HepG2 (cell line): ENCODE measurements at regions not wholly inside any gene's neighbourhood (a gene's known extent, or its start where the extent isn't known, plus 50 kb on each side); places are given as distances from the start of the nearest gene placed in this dataset.

Source experiments
- ATAC-seq: fragments of 200-7000 bp; cut with Tn5 transposase; 3 replicates; pipeline ENCODE4 v1.9.1; 2020; ENCODE audit warnings: mild to moderate bottlenecking, moderate library complexity
- BruUV-seq: library from RNA; stranded (reverse); fragments of 400-500 nt; replicated peaks from 2 replicates; lab custom pipeline; 2021; lab: Mats Ljungman, UMichigan
- CTCF ChIA-PET: fragments of 300-600 bp; formaldehyde crosslinking; extraction: SDS; loops from one replicate; lab custom pipeline; 2021; ENCODE audit warnings: low total read pairs, inconsistent platforms, low intra/inter-chr PET ratio; lab: Yijun Ruan, JAX
- POLR2A ChIA-PET: fragments of 350-600 bp; sonication (Branson Sonifier 250); formaldehyde crosslinking; loops from one replicate; lab custom pipeline; 2020; ENCODE audit warnings: antibody characterized with exemption, inconsistent platforms; lab: Yijun Ruan, JAX
- DNase-seq: peaks from one replicate; pipeline ENCODE4 v3.0.0-alpha.2; 2015; ENCODE audit warnings: low spot score
- FAIRE-seq: peaks from 3 replicates; lab custom pipeline; 2011; peaks lifted over from hg19 to GRCh38; lab: Jason Lieb, UNC
- H2AFZ ChIP-seq: one replicate; pipeline ENCODE4 v1.6.1; 2011; ENCODE audit warnings: low read length, inconsistent platforms
- H3K27ac ChIP-seq: fragments of 300-600 bp; 3 replicates; pipeline ENCODE4 v1.8.0; 2011; ENCODE audit warnings: mixed run types, mild to moderate bottlenecking, mixed read lengths, low read length, inconsistent platforms; ENCODE audit not compliant: insufficient read depth; ENCODE audit errors: extremely low read length
- H3K27me3 ChIP-seq, 2 experiments: fragments of 200-600 bp in 1 of 2; 2 replicates in 1 of 2; 3 replicates in 1 of 2; pipeline versions ENCODE4 v1.6.0 to v1.8.0; 2011; ENCODE audit warnings: low read length in 2 of 2, mild to moderate bottlenecking in 2 of 2, moderate library complexity in 2 of 2, inconsistent platforms in 1 of 2; ENCODE audit not compliant: insufficient read depth in 2 of 2, control insufficient read depth in 1 of 2
- H3K36me3 ChIP-seq, 2 experiments: fragments of 200-600 bp in 1 of 2; replicated peaks in 1 of 2; 2 replicates in 1 of 2; 3 replicates in 1 of 2; pipeline versions ENCODE4 v1.5.1 to v1.8.0; 2011; ENCODE audit warnings: low read length in 2 of 2, inconsistent platforms in 1 of 2; ENCODE audit not compliant: insufficient read depth in 2 of 2, control insufficient read depth in 1 of 2
- H3K4me1 ChIP-seq: 2 replicates; pipeline ENCODE4 v1.5.1; 2012; ENCODE audit warnings: low read length, inconsistent platforms; ENCODE audit not compliant: insufficient read depth
- H3K4me2 ChIP-seq: 2 replicates; pipeline ENCODE4 v1.6.0; 2011; ENCODE audit warnings: low read depth, low read length, inconsistent platforms
- H3K4me3 ChIP-seq, 3 experiments: fragments of 200-600 bp in 1 of 3; sonication (generic), shearing (Covaris generic) in 1 of 3; replicated peaks in 1 of 3; 2 replicates each; pipeline ENCODE4 v1.5.1; 2011 to 2016; ENCODE audit warnings: low read length in 3 of 3, inconsistent platforms in 2 of 3, low read depth in 2 of 3, mild to moderate bottlenecking in 2 of 3, control low read depth in 1 of 3, mixed read lengths in 1 of 3; ENCODE audit not compliant: insufficient read depth in 1 of 3
- H3K79me2 ChIP-seq: one replicate; pipeline ENCODE4 v1.6.1; 2011; ENCODE audit warnings: low read length, inconsistent platforms; ENCODE audit not compliant: insufficient read depth
- H3K9ac ChIP-seq: 2 replicates; pipeline ENCODE4 v1.6.0; 2011; ENCODE audit warnings: mild to moderate bottlenecking, low read depth, low read length, inconsistent platforms; ENCODE audit not compliant: insufficient read depth
- H3K9me3 ChIP-seq: 2 replicates; pipeline ENCODE4 v1.5.1; 2012; ENCODE audit warnings: mild to moderate bottlenecking, low read length
- H4K20me1 ChIP-seq: 2 replicates; pipeline ENCODE4 v1.6.0; 2011; ENCODE audit warnings: inconsistent platforms, mild to moderate bottlenecking, low read length, moderate library complexity; ENCODE audit not compliant: insufficient read depth
- CBX5 ChIP-seq: sonication (generic); formaldehyde crosslinking; IDR thresholded peaks from 2 replicates; pipeline ENCODE4 v1.4.0; 2020; ENCODE audit warnings: missing genetic modification reagents, borderline replicate concordance
- KDM1A ChIP-seq: IDR thresholded peaks from 2 replicates; pipeline ENCODE4 v1.6.1; 2016; ENCODE audit warnings: missing compliant biosample characterization
- MZF1 ChIP-seq: sonication (generic); formaldehyde crosslinking; IDR thresholded peaks from 2 replicates; pipeline ENCODE4 v1.8.1; 2023; ENCODE audit warnings: mild to moderate bottlenecking, missing genetic modification reagents, borderline replicate concordance
- REXO4 ChIP-seq: sonication (generic); formaldehyde crosslinking; IDR thresholded peaks from 2 replicates; pipeline ENCODE4 v1.8.0; 2022; ENCODE audit warnings: missing genetic modification reagents, mild to moderate bottlenecking, borderline replicate concordance
- SALL1 ChIP-seq: sonication (generic); formaldehyde crosslinking; IDR thresholded peaks from 2 replicates; pipeline ENCODE4 v1.8.0; 2022; ENCODE audit warnings: mild to moderate bottlenecking, missing genetic modification reagents
- ZNF644 ChIP-seq: IDR thresholded peaks from 2 replicates; pipeline ENCODE4 v1.6.1; 2016; ENCODE audit warnings: low read depth
- WGBS: methylation state at CpG from one replicate; pipeline ENCODE4 v1.1.6; 2017; ENCODE audit warnings: low lambda C conversion rate; 5-methylcytosine and 5-hydroxymethylcytosine counted together
- in situ Hi-C: cut with HindIII; loops from 2 replicates; pipeline ENCODE4 v1.10.0; 2017; ENCODE audit warnings: low pct_unique_long_range_greater_than_20kb; ENCODE audit not compliant: extremely low pct_ligation_motif_present
- intact Hi-C: fragments of 100-400 bp; cut with micrococcal nuclease; formaldehyde crosslinking; loops from one replicate; pipeline ENCODE4 v1.10.0; 2022; ENCODE audit not compliant: unreplicated experiment
- TF ChIP-seq, protein P1 (sequence below): sonication (generic); formaldehyde crosslinking; IDR thresholded peaks from 2 replicates; pipeline ENCODE4 v1.9.0; 2021; ENCODE audit warnings: missing genetic modification reagents, borderline replicate concordance
- TF ChIP-seq, protein P2 (sequence below): sonication (generic); formaldehyde crosslinking; IDR thresholded peaks from 2 replicates; pipeline ENCODE4 v1.5.0; 2020; ENCODE audit warnings: missing genetic modification reagents

DNA sequence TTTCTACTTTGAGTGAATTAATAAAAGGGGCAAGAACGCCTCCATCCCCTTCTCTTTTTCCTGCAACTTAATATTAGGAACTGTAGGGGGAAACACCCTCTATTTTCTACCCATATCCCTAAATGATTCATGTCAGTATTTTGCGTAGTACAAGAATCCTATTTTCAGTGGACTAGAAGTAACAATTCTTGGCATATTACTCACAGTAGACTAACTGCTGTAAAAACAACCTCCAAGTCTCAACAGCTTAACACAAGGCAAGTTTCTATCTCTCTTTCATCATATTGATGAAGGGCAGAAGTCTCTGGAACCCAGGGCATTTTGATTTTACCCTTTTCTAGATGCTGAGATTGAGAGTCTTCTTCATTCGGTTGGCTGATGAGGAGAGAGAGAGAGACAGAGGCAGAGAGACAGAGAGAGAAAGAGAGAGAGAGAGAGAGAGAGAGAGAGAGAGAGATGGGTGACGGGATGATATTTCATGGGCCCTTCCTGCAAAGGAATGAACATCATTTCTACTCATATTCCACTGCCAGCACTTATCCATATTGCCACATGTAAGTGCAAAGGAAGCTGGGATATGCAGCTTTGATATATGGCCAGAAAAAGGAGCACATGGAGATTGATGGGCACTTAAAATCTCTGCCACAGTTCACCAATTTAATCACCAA, 481.6 kb downstream of the LPIN1 start:
- no peak overlapping the region for H3K27ac ChIP-seq
- no peak for ATAC-seq
- no peaks in the 10 kb centered on the region for H3K4me1 ChIP-seq
- FAIRE-seq, result no peak
- 2% methylated on average over 4 of the region's 4 CpGs for WGBS
- no peaks in the 10 kb centered on the region for H3K79me2 ChIP-seq
- peaks cover 30% of the 10 kb centered on the region for H3K9me3 ChIP-seq
- CTCF ChIA-PET, result no interaction called here
- no peaks in the 10 kb centered on the region for H3K36me3 ChIP-seq
- no peak overlapping the region for H3K9ac ChIP-seq
- no peak overlapping the region for H3K4me2 ChIP-seq
- intact Hi-C loops, result no loop called here
- H3K27me3 ChIP-seq, result no peaks in the 10 kb centered on the region
- in situ Hi-C loops, result no loop called here
- H3K4me3 ChIP-seq, result no peak overlapping the region
- POLR2A ChIA-PET, result no interaction called here
- no peak for DNase-seq
- H2AFZ ChIP-seq, result no peak overlapping the region
- TF ChIP-seq, protein P1, sequence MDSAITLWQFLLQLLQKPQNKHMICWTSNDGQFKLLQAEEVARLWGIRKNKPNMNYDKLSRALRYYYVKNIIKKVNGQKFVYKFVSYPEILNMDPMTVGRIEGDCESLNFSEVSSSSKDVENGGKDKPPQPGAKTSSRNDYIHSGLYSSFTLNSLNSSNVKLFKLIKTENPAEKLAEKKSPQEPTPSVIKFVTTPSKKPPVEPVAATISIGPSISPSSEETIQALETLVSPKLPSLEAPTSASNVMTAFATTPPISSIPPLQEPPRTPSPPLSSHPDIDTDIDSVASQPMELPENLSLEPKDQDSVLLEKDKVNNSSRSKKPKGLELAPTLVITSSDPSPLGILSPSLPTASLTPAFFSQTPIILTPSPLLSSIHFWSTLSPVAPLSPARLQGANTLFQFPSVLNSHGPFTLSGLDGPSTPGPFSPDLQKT, result no peak
- no peak for TF ChIP-seq KDM1A (CRISPR knock-in tag)
- TF ChIP-seq MZF1, result no peak
- BruUV-seq, result no TSS peak
- no peaks in the 10 kb centered on the region for H4K20me1 ChIP-seq

GRCh38 chr2:12231288-12231687, 484.9 kb downstream of the LPIN1 start:
- TF ChIP-seq, protein P2, sequence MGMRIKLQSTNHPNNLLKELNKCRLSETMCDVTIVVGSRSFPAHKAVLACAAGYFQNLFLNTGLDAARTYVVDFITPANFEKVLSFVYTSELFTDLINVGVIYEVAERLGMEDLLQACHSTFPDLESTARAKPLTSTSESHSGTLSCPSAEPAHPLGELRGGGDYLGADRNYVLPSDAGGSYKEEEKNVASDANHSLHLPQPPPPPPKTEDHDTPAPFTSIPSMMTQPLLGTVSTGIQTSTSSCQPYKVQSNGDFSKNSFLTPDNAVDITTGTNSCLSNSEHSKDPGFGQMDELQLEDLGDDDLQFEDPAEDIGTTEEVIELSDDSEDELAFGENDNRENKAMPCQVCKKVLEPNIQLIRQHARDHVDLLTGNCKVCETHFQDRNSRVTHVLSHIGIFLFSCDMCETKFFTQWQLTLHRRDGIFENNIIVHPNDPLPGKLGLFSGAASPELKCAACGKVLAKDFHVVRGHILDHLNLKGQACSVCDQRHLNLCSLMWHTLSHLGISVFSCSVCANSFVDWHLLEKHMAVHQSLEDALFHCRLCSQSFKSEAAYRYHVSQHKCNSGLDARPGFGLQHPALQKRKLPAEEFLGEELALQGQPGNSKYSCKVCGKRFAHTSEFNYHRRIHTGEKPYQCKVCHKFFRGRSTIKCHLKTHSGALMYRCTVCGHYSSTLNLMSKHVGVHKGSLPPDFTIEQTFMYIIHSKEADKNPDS, result no peak
- TF ChIP-seq ZNF644 (CRISPR knock-in tag) (no peak), REXO4 (CRISPR knock-in tag) (no peak), SALL1 (CRISPR knock-in tag) (no peak), CBX5 (no peak)
- Histone ChIP-seq H3K4me1 (no peaks in the 10 kb centered on the region), H2AFZ (no peak overlapping the region), H3K9me3 (0 out of 2 replicates have a peak, but pooled peaks cover 4% of the 10 kb centered on the region), H4K20me1 (no peaks in the 10 kb centered on the region), H3K4me3 (no peak overlapping the region), H3K27me3 (no peaks in the 10 kb centered on the region), H3K79me2 (no peaks in the 10 kb centered on the region), H3K36me3 (no peaks in the 10 kb centered on the region), H3K27ac (no peak overlapping the region), H3K9ac (no peak overlapping the region), H3K4me2 (no peak overlapping the region)
- WGBS, result 1% methylated on average over 2 of the region's 2 CpGs
- CTCF ChIA-PET, result no interaction called here
- POLR2A ChIA-PET, result no interaction called here
- no peak for ATAC-seq
- in situ Hi-C loops (no loop called here), intact Hi-C loops (no loop called here)
- FAIRE-seq, result no peak
- no TSS peak for BruUV-seq
- DNase-seq, result no peak
